ENCODE measurements at regions not wholly inside any gene's neighbourhood (a gene's known extent, or its start where the extent isn't known, plus 50 kb on each side); places are given as distances from the start of the nearest gene placed in this dataset.

GRCh38 chr10:111221682-111222480 is 145.1 kb downstream of the ADRA2A start:
- TF ChIP-seq CTCF (IDR thresholded peaks at IDR 0.05): no peak

- no peak for TF ChIP-seq CTCF (IDR thresholded peaks at IDR 0.05)
Observed at GRCh38 chr10:111222961-111223360, 146.1 kb downstream of the ADRA2A start.

- TF ChIP-seq CTCF (IDR thresholded peaks at IDR 0.05): no peak
Observed at GRCh38 chr10:111231779-111232178, 154.9 kb downstream of the ADRA2A start.

- no peak for TF ChIP-seq CTCF (IDR thresholded peaks at IDR 0.05)
Observed at GRCh38 chr10:111233439-111233838, 156.6 kb downstream of the ADRA2A start.

GRCh38 chr10:111234234-111234913 is 157.5 kb downstream of the ADRA2A start:
- no peak for TF ChIP-seq CTCF (IDR thresholded peaks at IDR 0.05)

- no peak for TF ChIP-seq CTCF (IDR thresholded peaks at IDR 0.05)
Observed at GRCh38 chr10:111234914-111235302, 158.1 kb downstream of the ADRA2A start.

GRCh38 chr10:111240348-111240747 is 163.5 kb downstream of the ADRA2A start:
- TF ChIP-seq CTCF (IDR thresholded peaks at IDR 0.05): no peak

Data from LNCAP (cell line).